Coronary artery (tissue), 2 donors: ENCODE measurements at regions not wholly inside any gene's neighbourhood (a gene's known extent, or its start where the extent isn't known, plus 50 kb on each side); places are given as distances from the start of the nearest gene placed in this dataset.

Source experiments
- DNase-seq: peaks from one replicate; pipeline ENCODE4 v3.0.0-alpha.2; 2017; ENCODE audit warnings: low spot score
- H3K27ac ChIP-seq, 2 donors: fragments of 200-600 bp; sonication (generic); one replicate each; pipeline ENCODE4 v1.5.1; 2016 to 2019
- H3K4me3 ChIP-seq: fragments of 200-600 bp; sonication (generic); 2 replicates; pipeline ENCODE4 v1.5.1; 2016; ENCODE audit warnings: mild to moderate bottlenecking, moderate library complexity
- CTCF ChIP-seq: fragments of 200-600 bp; sonication (generic); IDR thresholded peaks from one replicate; pipeline ENCODE4 v1.5.1; 2019; ENCODE audit warnings: antibody characterized with exemption

- DNase-seq, result peak; percentile 52
- Histone ChIP-seq H3K4me3 (no peak overlapping the region), H3K27ac (no peak overlapping the region)
- no peak for TF ChIP-seq CTCF
Measured at GRCh38 chr18:75135158-75135725, 73.7 kb downstream of the PTGR3 start.

- no peak overlapping the region for H3K4me3 ChIP-seq
- no peak for TF ChIP-seq CTCF
- peak; percentile 26 for DNase-seq
Measured at GRCh38 chr18:75134611-75134975, 74.3 kb downstream of the PTGR3 start.

GRCh38 chr18:75133721-75134610 is 75.0 kb downstream of the PTGR3 start:
- no peak overlapping the region for H3K4me3 ChIP-seq
- DNase-seq, result peak; percentile 55
- no peak for TF ChIP-seq CTCF

More at GRCh38 chr18:75134611-75134975, 74.3 kb downstream of the PTGR3 start:
- no peak overlapping the region for H3K27ac ChIP-seq

GRCh38 chr18:75132931-75133525 is 75.9 kb downstream of the PTGR3 start:
- Histone ChIP-seq H3K4me3 (no peak overlapping the region), H3K27ac (no peak overlapping the region)
- peak; percentile 38 for DNase-seq
- TF ChIP-seq CTCF, result no peak

More at GRCh38 chr18:75133721-75134610, 75.0 kb downstream of the PTGR3 start:
- no peak overlapping the region for H3K27ac ChIP-seq

- no peak overlapping the region for H3K27ac ChIP-seq
- no peak for TF ChIP-seq CTCF
- DNase-seq, result peak; percentile 49
- H3K4me3 ChIP-seq, result no peak overlapping the region
Measured at GRCh38 chr18:75132098-75132870, 76.7 kb downstream of the PTGR3 start.

GRCh38 chr18:75131381-75132000 is 77.4 kb downstream of the PTGR3 start:
- TF ChIP-seq CTCF, result no peak
- Histone ChIP-seq H3K4me3 (peak overlapping the region; percentile 51), H3K27ac (no peak overlapping the region)
- DNase-seq, result peak; percentile 57
